HepG2 (cell line): ENCODE measurements at regions not wholly inside any gene's neighbourhood (a gene's known extent, or its start where the extent isn't known, plus 50 kb on each side); places are given as distances from the start of the nearest gene placed in this dataset.
A peak's percentile ranks its signal among the peaks of the same experiment; 100 is the strongest.

Source experiments
- ATAC-seq: fragments of 200-7000 bp; cut with Tn5 transposase; 3 replicates; pipeline ENCODE4 v1.9.1; 2020; ENCODE audit warnings: mild to moderate bottlenecking, moderate library complexity
- BruUV-seq: library from RNA; stranded (reverse); fragments of 400-500 nt; replicated peaks from 2 replicates; lab custom pipeline; 2021; lab: Mats Ljungman, UMichigan
- CTCF ChIA-PET: fragments of 300-600 bp; formaldehyde crosslinking; extraction: SDS; loops from one replicate; lab custom pipeline; 2021; ENCODE audit warnings: low total read pairs, inconsistent platforms, low intra/inter-chr PET ratio; lab: Yijun Ruan, JAX
- POLR2A ChIA-PET: fragments of 350-600 bp; sonication (Branson Sonifier 250); formaldehyde crosslinking; loops from one replicate; lab custom pipeline; 2020; ENCODE audit warnings: antibody characterized with exemption, inconsistent platforms; lab: Yijun Ruan, JAX
- DNase-seq: peaks from one replicate; pipeline ENCODE4 v3.0.0-alpha.2; 2015; ENCODE audit warnings: low spot score
- FAIRE-seq: peaks from 3 replicates; lab custom pipeline; 2011; peaks lifted over from hg19 to GRCh38; lab: Jason Lieb, UNC
- H2AFZ ChIP-seq: one replicate; pipeline ENCODE4 v1.6.1; 2011; ENCODE audit warnings: low read length, inconsistent platforms
- H3K27ac ChIP-seq: fragments of 300-600 bp; 3 replicates; pipeline ENCODE4 v1.8.0; 2011; ENCODE audit warnings: mixed run types, mild to moderate bottlenecking, mixed read lengths, low read length, inconsistent platforms; ENCODE audit not compliant: insufficient read depth; ENCODE audit errors: extremely low read length
- H3K27me3 ChIP-seq, 2 experiments: fragments of 200-600 bp in 1 of 2; 2 replicates in 1 of 2; 3 replicates in 1 of 2; pipeline versions ENCODE4 v1.6.0 to v1.8.0; 2011; ENCODE audit warnings: low read length in 2 of 2, mild to moderate bottlenecking in 2 of 2, moderate library complexity in 2 of 2, inconsistent platforms in 1 of 2; ENCODE audit not compliant: insufficient read depth in 2 of 2, control insufficient read depth in 1 of 2
- H3K36me3 ChIP-seq, 2 experiments: fragments of 200-600 bp in 1 of 2; replicated peaks in 1 of 2; 2 replicates in 1 of 2; 3 replicates in 1 of 2; pipeline versions ENCODE4 v1.5.1 to v1.8.0; 2011; ENCODE audit warnings: low read length in 2 of 2, inconsistent platforms in 1 of 2; ENCODE audit not compliant: insufficient read depth in 2 of 2, control insufficient read depth in 1 of 2
- H3K4me1 ChIP-seq: 2 replicates; pipeline ENCODE4 v1.5.1; 2012; ENCODE audit warnings: low read length, inconsistent platforms; ENCODE audit not compliant: insufficient read depth
- H3K4me2 ChIP-seq: 2 replicates; pipeline ENCODE4 v1.6.0; 2011; ENCODE audit warnings: low read depth, low read length, inconsistent platforms
- H3K4me3 ChIP-seq, 3 experiments: fragments of 200-600 bp in 1 of 3; sonication (generic), shearing (Covaris generic) in 1 of 3; replicated peaks in 1 of 3; 2 replicates each; pipeline ENCODE4 v1.5.1; 2011 to 2016; ENCODE audit warnings: low read length in 3 of 3, inconsistent platforms in 2 of 3, low read depth in 2 of 3, mild to moderate bottlenecking in 2 of 3, control low read depth in 1 of 3, mixed read lengths in 1 of 3; ENCODE audit not compliant: insufficient read depth in 1 of 3
- H3K79me2 ChIP-seq: one replicate; pipeline ENCODE4 v1.6.1; 2011; ENCODE audit warnings: low read length, inconsistent platforms; ENCODE audit not compliant: insufficient read depth
- H3K9ac ChIP-seq: 2 replicates; pipeline ENCODE4 v1.6.0; 2011; ENCODE audit warnings: mild to moderate bottlenecking, low read depth, low read length, inconsistent platforms; ENCODE audit not compliant: insufficient read depth
- H3K9me3 ChIP-seq: 2 replicates; pipeline ENCODE4 v1.5.1; 2012; ENCODE audit warnings: mild to moderate bottlenecking, low read length
- H4K20me1 ChIP-seq: 2 replicates; pipeline ENCODE4 v1.6.0; 2011; ENCODE audit warnings: inconsistent platforms, mild to moderate bottlenecking, low read length, moderate library complexity; ENCODE audit not compliant: insufficient read depth
- ETV5 ChIP-seq: IDR thresholded peaks from 2 replicates; pipeline ENCODE4 v1.6.1; 2018; ENCODE audit warnings: missing biosample characterization, missing genetic modification reagents, inconsistent platforms, borderline replicate concordance
- HOXA3 ChIP-seq: sonication (generic); formaldehyde crosslinking; IDR thresholded peaks from 2 replicates; pipeline ENCODE4 v1.5.0; 2020; ENCODE audit warnings: missing genetic modification reagents
- KDM6A ChIP-seq: IDR thresholded peaks from 2 replicates; pipeline ENCODE4 v1.6.1; 2016; ENCODE audit warnings: low read depth
- MAFF ChIP-seq: IDR thresholded peaks from 2 replicates; pipeline ENCODE4 v1.6.1; 2011; ENCODE audit warnings: low read depth, low read length, improper control_type of control experiment
- MAFK ChIP-seq, 2 experiments: IDR thresholded peaks in 1 of 2; conservative IDR thresholded peaks in 1 of 2; 2 replicates each; pipeline ENCODE4 v1.6.1; 2011; ENCODE audit warnings: improper control_type of control experiment in 2 of 2, low read length in 2 of 2
- MBNL3 ChIP-seq: fragments of 250-450 bp; sonication (Bioruptor Pico); conservative IDR thresholded peaks from 2 replicates; pipeline ENCODE4 v1.8.0; 2022; ENCODE audit warnings: mild to moderate bottlenecking, inconsistent platforms
- NR3C1 ChIP-seq: sonication (generic); formaldehyde crosslinking; IDR thresholded peaks from 2 replicates; pipeline ENCODE4 v1.4.0; 2020; ENCODE audit warnings: missing genetic modification reagents
- PRDM15 ChIP-seq: sonication (generic); formaldehyde crosslinking; IDR thresholded peaks from 2 replicates; pipeline ENCODE4 v1.4.0; 2020; ENCODE audit warnings: missing genetic modification reagents
- TBL1XR1 ChIP-seq: fragments of 150-350 bp; IDR thresholded peaks from 2 replicates; pipeline ENCODE4 v1.6.1; 2014; ENCODE audit warnings: borderline replicate concordance, low read length; ENCODE audit not compliant: partially characterized antibody
- WIZ ChIP-seq: sonication (generic); formaldehyde crosslinking; IDR thresholded peaks from 2 replicates; pipeline ENCODE4 v1.5.1; 2020; ENCODE audit warnings: mild to moderate bottlenecking, missing genetic modification reagents
- ZNF292 ChIP-seq: sonication (generic); formaldehyde crosslinking; IDR thresholded peaks from 2 replicates; pipeline ENCODE4 v1.8.1; 2022; ENCODE audit warnings: mild to moderate bottlenecking, low read depth, missing genetic modification reagents, borderline replicate concordance
- ZNF33B ChIP-seq: sonication (generic); formaldehyde crosslinking; IDR thresholded peaks from 2 replicates; pipeline ENCODE4 v1.5.1; 2020; ENCODE audit warnings: mild to moderate bottlenecking, missing genetic modification reagents
- ZNF354B ChIP-seq: sonication (generic); formaldehyde crosslinking; IDR thresholded peaks from 2 replicates; pipeline ENCODE4 v1.8.0; 2022; ENCODE audit warnings: mild to moderate bottlenecking, missing genetic modification reagents
- WGBS: methylation state at CpG from one replicate; pipeline ENCODE4 v1.1.6; 2017; ENCODE audit warnings: low lambda C conversion rate; 5-methylcytosine and 5-hydroxymethylcytosine counted together
- in situ Hi-C: cut with HindIII; loops from 2 replicates; pipeline ENCODE4 v1.10.0; 2017; ENCODE audit warnings: low pct_unique_long_range_greater_than_20kb; ENCODE audit not compliant: extremely low pct_ligation_motif_present
- intact Hi-C: fragments of 100-400 bp; cut with micrococcal nuclease; formaldehyde crosslinking; loops from one replicate; pipeline ENCODE4 v1.10.0; 2022; ENCODE audit not compliant: unreplicated experiment

DNA sequence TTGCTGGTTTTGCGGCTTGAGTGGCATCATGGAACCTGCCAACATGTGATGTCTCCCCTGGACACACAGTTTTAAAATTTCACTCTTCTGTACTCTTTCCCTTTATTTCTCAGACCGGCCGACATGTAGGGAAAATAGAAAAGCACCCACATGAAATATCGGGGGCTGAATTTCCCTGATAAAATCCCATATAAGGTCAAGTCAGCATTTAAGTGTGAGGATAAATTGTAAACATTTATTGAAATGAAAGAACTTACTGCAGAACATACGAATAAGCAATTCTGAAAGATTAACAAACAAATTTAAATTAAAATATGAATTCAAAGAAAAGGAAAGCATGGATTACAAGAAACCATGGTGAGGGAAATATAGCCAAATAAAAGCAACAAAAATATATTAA, 345.5 kb downstream of the EPHA7 start:
- TF ChIP-seq MAFF (peak; percentile 59), TBL1XR1 (no peak), MAFK (conservative IDR thresholded peaks at IDR 0.05 in 1 of 2, IDR thresholded peaks at IDR 0.05 in 1 of 2; ENCODE audit: low read length in 2 of 2) (peak; percentile 20 to 54; a peak in 2 of 4 replicates)
- TF ChIP-seq, all 625 proteins: peak for 2
- in situ Hi-C loops, result no loop called here
- Histone ChIP-seq H3K79me2 (no peaks in the 10 kb centered on the region), H3K4me3 (no peak overlapping the region), H3K9ac (no peak overlapping the region), H3K9me3 (no peaks in the 10 kb centered on the region), H3K4me2 (no peak overlapping the region), H3K4me1 (no peaks in the 10 kb centered on the region), H3K27me3 (no peaks in the 10 kb centered on the region), H3K36me3 (no peaks in the 10 kb centered on the region), H2AFZ (no peak overlapping the region), H4K20me1 (no peaks in the 10 kb centered on the region), H3K27ac (no peak overlapping the region)
- ATAC-seq (no peak), DNase-seq (no peak), FAIRE-seq (no peak)
- CTCF ChIA-PET, result no interaction called here
- intact Hi-C loops, result no loop called here
- no TSS peak for BruUV-seq
- WGBS, result 26% methylated on average over 5 of the region's 5 CpGs
- POLR2A ChIA-PET, result no interaction called here

- POLR2A ChIA-PET, result no interaction called here
- WGBS, result 4% methylated on average over 1 of the region's 1 CpG
- no TSS peak for BruUV-seq
- TF ChIP-seq KDM6A (CRISPR knock-in tag), result no peak
- TF ChIP-seq WIZ, result no peak
- TF ChIP-seq ZNF33B, result no peak
- TF ChIP-seq ZNF354B (CRISPR knock-in tag), result no peak
- TF ChIP-seq ZNF292 (CRISPR knock-in tag), result no peak
- no peak for TF ChIP-seq ETV5 (CRISPR knock-in tag)
- no peak for TF ChIP-seq HOXA3
- no peak for TF ChIP-seq NR3C1 (CRISPR knock-in tag)
- no peak for TF ChIP-seq MBNL3 (CRISPR knock-in tag)
- no peak for TF ChIP-seq PRDM15 (CRISPR knock-in tag)
Observed at GRCh38 chr6:93069856-93070255, 349.5 kb downstream of the EPHA7 start.

More at GRCh38 chr6:93069856-93070255, 349.5 kb downstream of the EPHA7 start:
- ATAC-seq (no peak), DNase-seq (no peak), FAIRE-seq (no peak)
- Histone ChIP-seq H3K27ac (no peak overlapping the region), H3K4me1 (no peaks in the 10 kb centered on the region), H2AFZ (no peak overlapping the region), H3K9me3 (no peaks in the 10 kb centered on the region), H3K27me3 (no peaks in the 10 kb centered on the region), H3K9ac (no peak overlapping the region), H3K4me2 (no peak overlapping the region), H3K79me2 (no peaks in the 10 kb centered on the region), H3K4me3 (no peak overlapping the region), H4K20me1 (no peaks in the 10 kb centered on the region), H3K36me3 (no peaks in the 10 kb centered on the region)
- in situ Hi-C loops (no loop called here), intact Hi-C loops (no loop called here)
- CTCF ChIA-PET, result no interaction called here
